SU-DHL-6 (cell line): ENCODE measurements at regions not wholly inside any gene's neighbourhood (a gene's known extent, or its start where the extent isn't known, plus 50 kb on each side); places are given as distances from the start of the nearest gene placed in this dataset.

Source experiments
- CTCF ChIP-seq: fragments of 200-600 bp; sonication (generic); IDR thresholded peaks from one replicate; pipeline ENCODE4 v1.5.1; 2017; ENCODE audit warnings: antibody characterized with exemption, mild to moderate bottlenecking, low read length, moderate library complexity; ENCODE audit not compliant: insufficient read depth, poor library complexity, severe bottlenecking
- EZH2phosphoT487 ChIP-seq: fragments of 200-600 bp; sonication (generic), shearing (Covaris generic); conservative IDR thresholded peaks from 2 replicates; pipeline ENCODE4 v1.6.1; 2018; ENCODE audit warnings: mild to moderate bottlenecking, antibody characterized with exemption, low read length, moderate library complexity, mixed read lengths

- TF ChIP-seq CTCF (no peak), EZH2phosphoT487 (no peak)
Observed at GRCh38 chr9:87007711-87008366, 60.5 kb upstream of the GAS1 start.
